ENCODE measurements at regions not wholly inside any gene's neighbourhood (a gene's known extent, or its start where the extent isn't known, plus 50 kb on each side); places are given as distances from the start of the nearest gene placed in this dataset.
"Not testable (repeated sequence)": the region's sequence is repeated elsewhere in the genome, so short reads cannot be mapped to it uniquely, and the experiment has no call there.

DNA sequence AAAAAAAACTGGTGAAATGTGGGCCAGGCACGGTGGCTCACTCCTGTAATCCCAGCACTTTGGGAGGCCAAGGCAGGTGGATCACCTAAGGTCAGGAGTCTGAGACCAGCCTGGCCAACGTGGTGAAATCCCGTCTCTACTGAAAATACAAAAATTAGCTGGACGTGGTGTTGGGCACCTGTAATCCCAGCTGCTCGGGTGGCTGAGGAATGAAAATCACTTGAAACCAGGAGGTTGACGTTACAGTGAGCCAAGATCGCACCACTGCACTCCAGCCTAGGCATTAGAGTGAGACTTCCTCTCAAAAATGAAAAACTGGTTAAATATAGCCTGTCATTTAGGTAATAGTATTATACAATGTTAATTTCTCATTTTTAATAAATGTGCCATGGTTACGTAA lies 1692.0 kb downstream of the SPATA31A7 start:
- ATAC-seq; DNase-seq; H3K27ac ChIP-seq; H3K9me3 ChIP-seq; H3K36me3 ChIP-seq; H3K4me3 ChIP-seq; in situ Hi-C loops (cut with MboI; ENCODE audit: low sequenced_read_pairs in 4 of 4); H3K27me3 ChIP-seq; intact Hi-C loops (cut with DNase I; ENCODE audit: low total_unique reads); H3K4me1 ChIP-seq: not testable (repeated sequence)

GRCh38 chr9:62882717-62883116 lies 1692.9 kb downstream of the SPATA31A7 start:
- in situ Hi-C loops (cut with MboI; ENCODE audit: low sequenced_read_pairs in 4 of 4); H3K36me3 ChIP-seq: not testable (repeated sequence)

GRCh38 chr9:62896692-62897091 lies 1706.9 kb downstream of the SPATA31A7 start:
- H3K4me3 ChIP-seq; H3K27ac ChIP-seq; intact Hi-C loops (cut with DNase I; ENCODE audit: low total_unique reads); H3K27me3 ChIP-seq; in situ Hi-C loops (cut with MboI; ENCODE audit: low sequenced_read_pairs in 4 of 4); H3K36me3 ChIP-seq; ATAC-seq; DNase-seq; H3K9me3 ChIP-seq; H3K4me1 ChIP-seq: not testable (repeated sequence)

More at GRCh38 chr9:62882717-62883116, 1692.9 kb downstream of the SPATA31A7 start:
- H3K4me1 ChIP-seq; ATAC-seq; H3K4me3 ChIP-seq; H3K9me3 ChIP-seq; intact Hi-C loops (cut with DNase I; ENCODE audit: low total_unique reads); H3K27ac ChIP-seq; DNase-seq; H3K27me3 ChIP-seq: not testable (repeated sequence)

- intact Hi-C loops (cut with DNase I; ENCODE audit: low total_unique reads); H3K27me3 ChIP-seq; H3K36me3 ChIP-seq; ATAC-seq; H3K9me3 ChIP-seq; H3K4me1 ChIP-seq; in situ Hi-C loops (cut with MboI; ENCODE audit: low sequenced_read_pairs in 4 of 4): not testable (repeated sequence)
- peak overlapping the region; percentile 42 to 66 (median 56) for H3K4me3 ChIP-seq
- DNase-seq, result peak in 1 of 2 donors; percentile 67
- H3K27ac ChIP-seq, result peak overlapping the region; percentile 67 to 89 (median 76)
Measured at GRCh38 chr9:62897411-62898225, 1707.8 kb downstream of the SPATA31A7 start.

- H3K36me3 ChIP-seq; in situ Hi-C loops (cut with MboI; ENCODE audit: low sequenced_read_pairs in 4 of 4); DNase-seq; H3K27ac ChIP-seq; H3K27me3 ChIP-seq; H3K4me3 ChIP-seq; H3K9me3 ChIP-seq; H3K4me1 ChIP-seq; intact Hi-C loops (cut with DNase I; ENCODE audit: low total_unique reads); ATAC-seq: not testable (repeated sequence)
Measured at GRCh38 chr9:62899666-62900065, 1709.8 kb downstream of the SPATA31A7 start.

DNA sequence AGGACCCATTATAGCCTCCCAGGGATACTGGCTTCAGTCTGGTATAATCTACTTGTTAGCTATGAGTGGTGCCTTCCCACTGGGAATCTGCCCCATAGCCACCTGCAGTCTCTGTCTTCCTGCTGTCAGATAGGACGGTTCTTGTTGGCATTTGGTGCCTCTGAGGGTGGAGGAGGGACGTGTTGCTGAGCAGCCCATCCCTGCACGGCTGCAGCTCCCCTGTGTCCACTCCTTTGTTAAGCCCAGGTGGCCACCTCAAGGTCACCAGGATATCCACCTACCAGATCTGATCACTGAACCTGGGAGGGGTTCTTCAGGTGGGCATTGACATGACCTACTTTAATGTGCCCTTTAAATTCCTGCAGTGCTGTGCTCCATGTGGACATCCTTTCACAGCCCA lies 1714.2 kb downstream of the SPATA31A7 start:
- DNase-seq; in situ Hi-C loops (cut with MboI; ENCODE audit: low sequenced_read_pairs in 4 of 4); ATAC-seq; H3K27me3 ChIP-seq; H3K27ac ChIP-seq; H3K9me3 ChIP-seq; H3K4me1 ChIP-seq; H3K36me3 ChIP-seq; intact Hi-C loops (cut with DNase I; ENCODE audit: low total_unique reads); H3K4me3 ChIP-seq: not testable (repeated sequence)

DNA sequence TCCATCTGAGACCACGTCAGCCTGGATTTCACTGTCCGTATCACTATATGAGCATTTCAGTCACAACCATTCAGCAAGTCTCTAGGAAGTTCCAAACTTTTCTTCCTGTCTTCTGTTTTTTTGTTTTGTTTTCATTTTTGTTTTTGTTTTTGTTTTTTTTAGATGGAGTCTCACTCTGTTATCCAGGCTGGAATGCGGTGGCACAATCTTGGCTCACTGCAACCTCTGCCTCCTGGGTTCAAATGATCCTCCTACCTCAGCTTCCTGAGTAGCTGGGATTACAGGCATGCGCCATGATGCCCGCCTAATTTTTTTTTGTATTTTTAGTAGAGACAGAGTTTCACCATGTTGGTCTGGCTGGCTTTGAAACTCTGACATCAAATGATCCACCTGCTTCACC lies 1715.9 kb downstream of the SPATA31A7 start:
- H3K4me3 ChIP-seq; in situ Hi-C loops (cut with MboI; ENCODE audit: low sequenced_read_pairs in 4 of 4); H3K36me3 ChIP-seq; ATAC-seq; H3K27ac ChIP-seq; H3K9me3 ChIP-seq; H3K4me1 ChIP-seq; DNase-seq; intact Hi-C loops (cut with DNase I; ENCODE audit: low total_unique reads); H3K27me3 ChIP-seq: not testable (repeated sequence)

- H3K4me1 ChIP-seq; in situ Hi-C loops (cut with MboI; ENCODE audit: low sequenced_read_pairs in 4 of 4); intact Hi-C loops (cut with DNase I; ENCODE audit: low total_unique reads); H3K4me3 ChIP-seq; H3K9me3 ChIP-seq; DNase-seq; ATAC-seq; H3K27ac ChIP-seq; H3K27me3 ChIP-seq; H3K36me3 ChIP-seq: not testable (repeated sequence)
Measured at GRCh38 chr9:62907866-62908265, 1718.0 kb downstream of the SPATA31A7 start.

GRCh38 chr9:62908271-62908670 lies 1718.4 kb downstream of the SPATA31A7 start:
- H3K36me3 ChIP-seq; in situ Hi-C loops (cut with MboI; ENCODE audit: low sequenced_read_pairs in 4 of 4); H3K4me1 ChIP-seq; H3K9me3 ChIP-seq; DNase-seq; H3K27me3 ChIP-seq; H3K27ac ChIP-seq; intact Hi-C loops (cut with DNase I; ENCODE audit: low total_unique reads); H3K4me3 ChIP-seq; ATAC-seq: not testable (repeated sequence)

DNA sequence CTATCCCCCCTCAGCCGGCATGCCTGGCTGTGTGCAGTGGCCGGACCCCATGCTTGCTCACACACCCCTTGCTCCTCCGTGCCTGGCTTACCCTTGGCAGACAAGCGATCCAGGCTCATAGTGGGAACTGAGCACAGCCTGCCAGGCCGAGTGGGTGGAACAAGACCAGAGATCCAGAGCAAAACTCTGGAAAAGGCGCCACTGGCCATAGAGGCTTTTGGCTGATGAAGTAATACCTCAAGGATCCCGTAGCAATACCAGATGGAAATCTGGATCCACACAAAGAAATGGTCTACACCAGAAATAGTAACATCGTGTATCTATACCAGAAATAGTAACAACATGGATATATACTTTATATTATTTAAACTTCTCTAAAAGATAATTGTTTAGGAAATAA lies 1719.6 kb downstream of the SPATA31A7 start:
- in situ Hi-C loops (cut with MboI; ENCODE audit: low sequenced_read_pairs in 4 of 4); H3K27me3 ChIP-seq; ATAC-seq; H3K9me3 ChIP-seq; H3K27ac ChIP-seq; H3K4me3 ChIP-seq; intact Hi-C loops (cut with DNase I; ENCODE audit: low total_unique reads); H3K36me3 ChIP-seq; DNase-seq; H3K4me1 ChIP-seq: not testable (repeated sequence)

DNA sequence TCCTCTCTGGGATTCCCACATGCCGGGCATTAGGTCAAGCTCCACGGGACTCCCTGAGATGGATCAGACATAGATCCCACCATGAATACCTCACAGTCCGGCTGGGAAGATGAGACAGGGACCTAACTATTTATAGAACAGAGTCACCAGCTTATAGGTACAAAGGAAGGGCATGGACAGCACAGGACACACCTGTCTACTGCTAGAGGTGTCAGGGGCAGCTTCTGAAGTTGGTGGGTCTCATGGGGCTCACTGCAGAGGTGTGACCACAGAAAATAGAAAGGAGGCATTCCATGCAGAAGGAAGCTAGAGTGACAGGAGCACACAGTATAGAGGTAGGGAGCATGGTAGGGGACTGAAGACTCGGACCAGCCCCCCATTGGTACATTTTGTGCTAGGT lies 1722.4 kb downstream of the SPATA31A7 start:
- in situ Hi-C loops (cut with MboI; ENCODE audit: low sequenced_read_pairs in 4 of 4); H3K4me1 ChIP-seq; H3K36me3 ChIP-seq; H3K27me3 ChIP-seq; ATAC-seq; H3K27ac ChIP-seq; intact Hi-C loops (cut with DNase I; ENCODE audit: low total_unique reads); H3K9me3 ChIP-seq; DNase-seq; H3K4me3 ChIP-seq: not testable (repeated sequence)

- H3K27me3 ChIP-seq; H3K4me3 ChIP-seq; intact Hi-C loops (cut with DNase I; ENCODE audit: low total_unique reads); H3K4me1 ChIP-seq; in situ Hi-C loops (cut with MboI; ENCODE audit: low sequenced_read_pairs in 4 of 4); ATAC-seq; H3K9me3 ChIP-seq; H3K27ac ChIP-seq; H3K36me3 ChIP-seq: not testable (repeated sequence)
- peak in 1 of 2 donors; percentile 10 for DNase-seq
Measured at GRCh38 chr9:62915168-62915567, 1725.3 kb downstream of the SPATA31A7 start.

Data from gastrocnemius medialis (tissue), 4 donors.